ENCODE measurements at regions not wholly inside any gene's neighbourhood (a gene's known extent, or its start where the extent isn't known, plus 50 kb on each side); places are given as distances from the start of the nearest gene placed in this dataset.

GRCh38 chr16:73262931-73263330 lies 215.0 kb upstream of the ZFHX3 start:
- TF ChIP-seq CTCF (optimal IDR thresholded peaks at IDR 0.05 in 1 of 3, IDR thresholded peaks at IDR 0.05 in 1 of 3, conservative IDR thresholded peaks at IDR 0.05 in 1 of 3; ENCODE audit: extremely low read depth in 1 of 3, insufficient read depth in 2 of 3, low read length in 3 of 3) (no peak), EZH2 (IDR thresholded peaks at IDR 0.05; ENCODE audit: low read length) (no peak)

Data from keratinocyte (primary cell).